C4-2B (cell line): ENCODE measurements at regions not wholly inside any gene's neighbourhood (a gene's known extent, or its start where the extent isn't known, plus 50 kb on each side); places are given as distances from the start of the nearest gene placed in this dataset.

Experiments used
- H3K27ac ChIP-seq: fragments of 450-650 bp; 2 replicates; pipeline ENCODE4 v1.5.1; 2017
- CTCF ChIP-seq: fragments of 450-650 bp; conservative IDR thresholded peaks from 2 replicates; pipeline ENCODE4 v1.5.1; 2017; ENCODE audit warnings: mild to moderate bottlenecking
- ZFX ChIP-seq: fragments of 450-650 bp; IDR thresholded peaks from 2 replicates; pipeline ENCODE4 v1.6.1; 2017

DNA sequence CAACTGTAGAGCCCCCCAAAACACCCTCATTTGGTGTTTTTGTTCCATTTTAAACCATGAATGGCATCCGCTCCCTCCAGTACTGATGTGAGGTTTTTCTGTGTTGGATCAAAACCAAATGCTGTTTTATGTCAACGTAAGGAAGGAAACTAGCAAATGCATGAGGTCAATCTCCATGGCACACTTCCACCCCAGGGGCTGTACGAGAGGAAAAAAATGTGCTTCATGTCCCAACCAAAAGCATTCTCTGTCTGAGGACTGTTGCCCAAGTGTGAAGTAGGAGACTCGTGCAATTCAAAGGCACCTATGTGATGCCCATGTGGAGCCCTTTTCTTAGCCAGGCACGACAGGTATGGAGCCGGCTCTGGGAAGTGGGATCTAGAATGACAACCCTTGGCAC is 180.3 kb upstream of the MKI67 start:
- no peak overlapping the region for H3K27ac ChIP-seq
- no peak for TF ChIP-seq CTCF
- TF ChIP-seq ZFX, result no peak

- H3K27ac ChIP-seq, result no peak overlapping the region
- TF ChIP-seq ZFX, result no peak
- no peak for TF ChIP-seq CTCF
Observed at GRCh38 chr10:128306966-128307365, 180.7 kb upstream of the MKI67 start.

GRCh38 chr10:128307820-128308219 is 181.6 kb upstream of the MKI67 start:
- H3K27ac ChIP-seq, result no peak overlapping the region
- TF ChIP-seq ZFX (no peak), CTCF (no peak)

DNA sequence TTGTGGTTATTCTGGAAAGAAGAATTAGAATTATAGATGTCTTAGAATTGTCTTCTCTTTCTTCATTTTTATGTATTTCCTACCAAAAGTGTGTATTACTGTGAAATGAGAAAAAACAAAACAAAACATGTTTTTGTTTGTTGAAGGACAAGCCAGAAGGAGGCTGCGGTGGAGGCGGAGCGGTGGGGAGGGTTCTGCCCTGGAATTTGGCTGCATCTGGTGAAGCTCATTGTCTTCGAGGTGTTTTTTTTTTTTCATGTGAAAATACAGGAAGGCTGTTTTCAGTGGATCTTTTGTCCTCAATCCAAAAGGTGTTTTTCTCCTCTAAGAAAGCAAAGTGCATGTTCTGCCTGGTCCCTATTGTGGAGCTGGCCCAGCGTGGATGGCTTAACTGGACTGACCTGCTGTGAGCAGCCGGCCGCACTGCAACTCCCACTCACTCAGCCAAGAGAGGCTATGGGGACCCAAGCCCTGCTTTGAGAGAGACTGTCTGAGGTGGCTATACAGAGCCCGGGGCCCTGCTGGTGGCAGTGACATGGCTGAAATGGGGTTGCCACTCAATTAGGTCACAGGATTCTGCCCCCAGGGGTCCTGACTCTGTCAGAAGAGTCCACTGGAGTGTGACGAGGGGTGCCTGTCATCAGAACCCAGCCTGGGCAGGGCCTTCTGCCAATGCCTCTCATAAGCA is 184.9 kb upstream of the MKI67 start:
- H3K27ac ChIP-seq, result no peak overlapping the region
- no peak for TF ChIP-seq CTCF
- TF ChIP-seq ZFX, result no peak

DNA sequence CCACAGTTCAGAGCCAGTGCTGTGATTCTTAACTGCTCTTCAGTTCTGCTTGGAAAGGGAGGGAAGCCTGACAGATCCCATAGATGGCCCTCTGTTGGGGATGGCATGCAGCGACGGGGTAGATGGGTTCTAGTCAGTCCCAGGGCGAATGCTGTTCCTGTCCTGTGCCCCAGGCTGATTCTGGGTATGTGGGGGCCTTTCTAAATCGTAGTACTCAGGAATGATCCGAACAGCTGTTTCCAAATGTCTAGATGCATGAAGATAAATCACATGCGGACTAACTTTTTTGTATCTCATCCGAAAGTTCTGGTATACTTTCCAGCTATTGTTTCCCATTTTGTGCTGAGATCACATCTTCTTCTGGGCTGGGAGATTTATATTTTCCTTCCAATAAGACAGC is 186.0 kb upstream of the MKI67 start:
- TF ChIP-seq ZFX, result no peak
- TF ChIP-seq CTCF, result no peak
- no peak overlapping the region for H3K27ac ChIP-seq

- no peak for TF ChIP-seq CTCF
- TF ChIP-seq ZFX, result no peak
- no peak overlapping the region for H3K27ac ChIP-seq
Observed at GRCh38 chr10:128314686-128315085, 188.5 kb upstream of the MKI67 start.

DNA sequence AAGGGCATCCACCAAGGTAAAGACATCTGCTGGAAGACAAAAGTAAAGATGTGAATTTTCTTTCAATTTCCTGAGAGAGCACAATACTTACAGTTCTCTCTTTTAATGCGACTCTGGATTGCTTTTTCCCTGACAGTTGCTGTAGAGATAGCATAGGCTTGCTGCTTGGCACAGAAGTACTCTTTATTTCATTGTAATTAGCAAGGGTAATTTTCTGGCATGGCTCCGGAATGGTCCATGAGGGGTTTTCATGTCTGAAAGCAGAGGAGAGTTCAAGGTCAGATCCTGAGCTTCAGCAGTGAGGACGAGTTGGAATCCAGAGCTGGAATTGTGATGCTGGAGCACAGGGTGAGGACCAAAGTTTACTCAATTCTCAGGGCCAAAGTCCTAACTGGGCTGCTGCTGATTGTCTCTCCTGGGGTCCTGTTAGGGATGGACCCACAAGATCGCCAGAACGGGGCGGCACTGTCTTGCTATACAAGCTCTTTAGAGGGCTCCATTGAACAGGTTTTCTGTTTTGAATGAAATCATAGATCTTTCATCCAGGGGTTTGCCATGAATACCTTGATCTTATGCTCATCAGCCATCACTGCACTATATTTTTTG is 190.0 kb upstream of the MKI67 start:
- TF ChIP-seq CTCF (no peak), ZFX (no peak)

More for the DNA sequence above, 190.0 kb upstream of the MKI67 start:
- no peak overlapping the region for H3K27ac ChIP-seq
